H1 (cell line): ENCODE measurements at regions not wholly inside any gene's neighbourhood (a gene's known extent, or its start where the extent isn't known, plus 50 kb on each side); places are given as distances from the start of the nearest gene placed in this dataset.

ENCODE experiments used
- GABPA ChIP-seq: IDR thresholded peaks from 2 replicates; pipeline ENCODE4 v1.6.1; 2011; ENCODE audit warnings: mild to moderate bottlenecking, low read length, moderate library complexity, borderline replicate concordance; ENCODE audit not compliant: insufficient read depth
- JUND ChIP-seq: IDR thresholded peaks from 2 replicates; pipeline ENCODE4 v1.6.1; 2011; ENCODE audit warnings: mild to moderate bottlenecking, improper control_type of control experiment, low read length
- ZNF274 ChIP-seq: IDR thresholded peaks from 2 replicates; pipeline ENCODE4 v1.7.0; 2012; ENCODE audit warnings: low read length, borderline replicate concordance; ENCODE audit errors: extremely low read depth

DNA sequence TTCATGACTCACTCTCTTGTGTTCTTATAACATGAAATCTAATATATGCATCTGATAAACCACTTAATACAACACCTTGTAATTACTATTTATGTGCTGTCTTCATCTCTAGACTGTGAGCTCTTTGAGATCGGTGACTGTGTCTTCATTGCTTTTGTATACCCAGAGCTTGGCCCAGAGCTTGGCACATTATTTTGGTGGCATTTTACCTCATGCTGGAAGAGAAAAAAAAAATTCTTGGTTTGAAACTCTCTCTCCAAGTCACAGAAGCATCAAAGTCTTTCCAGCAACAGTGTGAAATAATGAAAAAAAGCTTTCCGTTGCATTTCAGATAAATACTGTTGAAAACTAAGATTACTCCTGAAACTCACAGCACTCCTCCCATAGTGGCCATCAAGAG is 451.6 kb downstream of the NUF2 start (continued):
- TF ChIP-seq GABPA (no peak), JUND (no peak), ZNF274 (no peak)
